ENCODE measurements at regions not wholly inside any gene's neighbourhood (a gene's known extent, or its start where the extent isn't known, plus 50 kb on each side); places are given as distances from the start of the nearest gene placed in this dataset.

DNA sequence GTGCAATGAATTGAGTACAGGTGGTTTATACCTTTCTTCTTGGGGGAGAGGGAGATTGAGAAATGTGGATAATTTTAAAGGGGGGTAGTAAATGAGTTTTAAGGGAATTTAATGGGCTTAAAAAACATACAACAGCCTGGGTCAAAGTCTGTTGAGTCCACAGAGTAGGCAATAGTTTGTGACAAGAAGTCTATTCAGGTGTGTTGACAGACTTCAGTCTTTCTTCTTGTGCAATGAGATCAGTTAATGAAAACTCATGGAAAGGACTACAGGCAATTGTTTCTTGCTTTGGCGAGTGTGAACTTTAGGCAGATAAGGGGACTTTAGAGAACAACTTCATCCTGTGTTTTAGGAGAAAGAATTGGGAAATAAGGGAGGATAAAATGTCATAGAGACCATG is 507.8 kb upstream of the CA10 start:
- no peak overlapping the region for H2AFZ ChIP-seq (ENCODE audit: low read length)
- peaks cover 0 to 3% of the 10 kb centered on the region in 2 donors for H3K9me3 ChIP-seq (replicated peaks in 1 of 2; ENCODE audit: control insufficient read depth in 2 of 2, insufficient read depth in 1 of 2, low read depth in 1 of 2, low read length in 2 of 2)
- no peak overlapping the region for H3K4me2 ChIP-seq (ENCODE audit: insufficient read depth, low read length, poor library complexity, severe bottlenecking)
- H3K9ac ChIP-seq (ENCODE audit: low read depth, low read length, poor library complexity), result no peak overlapping the region
- H3K27me3 ChIP-seq (ENCODE audit: control insufficient read depth in 3 of 3, insufficient read depth in 3 of 3, low read depth in 1 of 3, low read length in 3 of 3), result no peaks in the 10 kb centered on the region
- no peaks in the 10 kb centered on the region for H3K79me1 ChIP-seq (ENCODE audit: low read depth, low read length)
- no peak overlapping the region for H3K14ac ChIP-seq (ENCODE audit: low read length)
- no peak overlapping the region for H2BK15ac ChIP-seq (ENCODE audit: low read length)
- WGBS, 2 donors (ENCODE audit: extremely low coverage in 2 of 2, insufficient read length in 2 of 2, insufficient replicate concordance in 1 of 2), result no CpG with 5 or more reads among the region's 1 CpG
- no peak overlapping the region for H3K27ac ChIP-seq (replicated peaks; ENCODE audit: low read length)
- H4K8ac ChIP-seq (ENCODE audit: low read depth, low read length), result no peak overlapping the region
- H3K18ac ChIP-seq (ENCODE audit: low read length), result no peak overlapping the region
- no peak overlapping the region for H2AK5ac ChIP-seq (ENCODE audit: low read depth, low read length)
- H2BK120ac ChIP-seq (ENCODE audit: low read depth, low read length), result no peak overlapping the region
- H3K4ac ChIP-seq (ENCODE audit: low read length), result no peak overlapping the region
- H2BK5ac ChIP-seq (ENCODE audit: low read length), result no peak overlapping the region
- H4K91ac ChIP-seq (ENCODE audit: low read depth, low read length, poor library complexity), result no peak overlapping the region
- no peak overlapping the region for H3K4me3 ChIP-seq (ENCODE audit: low read length in 2 of 2)
- DNase-seq (ENCODE audit: low spot score), result no peak
- H3K23ac ChIP-seq (ENCODE audit: low read depth, low read length, poor library complexity), result no peak overlapping the region
- H3K36me3 ChIP-seq (replicated peaks in 1 of 2; ENCODE audit: control insufficient read depth in 2 of 2, insufficient read depth in 2 of 2, low read length in 2 of 2), result no peaks in the 10 kb centered on the region
- H3K4me1 ChIP-seq (ENCODE audit: control insufficient read depth in 2 of 2, insufficient read depth in 1 of 2, low read depth in 1 of 2, low read length in 2 of 2), result no peaks in the 10 kb centered on the region
- no peak overlapping the region for H2BK12ac ChIP-seq (ENCODE audit: low read length)

- H4K8ac ChIP-seq (ENCODE audit: low read depth, low read length), result no peak overlapping the region
- H2AK5ac ChIP-seq (ENCODE audit: low read depth, low read length), result no peak overlapping the region
- no peaks in the 10 kb centered on the region for H3K79me1 ChIP-seq (ENCODE audit: low read depth, low read length)
- no peak overlapping the region for H3K4ac ChIP-seq (ENCODE audit: low read length)
- H3K27ac ChIP-seq (replicated peaks; ENCODE audit: low read length), result no peak overlapping the region
- no peak overlapping the region for H3K14ac ChIP-seq (ENCODE audit: low read length)
- H3K18ac ChIP-seq (ENCODE audit: low read length), result no peak overlapping the region
- H4K91ac ChIP-seq (ENCODE audit: low read depth, low read length, poor library complexity), result no peak overlapping the region
- no peaks in the 10 kb centered on the region for H3K27me3 ChIP-seq (ENCODE audit: control insufficient read depth in 3 of 3, insufficient read depth in 3 of 3, low read depth in 1 of 3, low read length in 3 of 3)
- H2BK120ac ChIP-seq (ENCODE audit: low read depth, low read length), result no peak overlapping the region
- no peak overlapping the region for H3K23ac ChIP-seq (ENCODE audit: low read depth, low read length, poor library complexity)
- no peak overlapping the region for H3K9ac ChIP-seq (ENCODE audit: low read depth, low read length, poor library complexity)
- DNase-seq (ENCODE audit: low spot score), result no peak
- H3K9me3 ChIP-seq (replicated peaks in 1 of 2; ENCODE audit: control insufficient read depth in 2 of 2, insufficient read depth in 1 of 2, low read depth in 1 of 2, low read length in 2 of 2), result no peaks in the 10 kb centered on the region
- no CpG with 5 or more reads among the region's 2 CpGs for WGBS, 2 donors (ENCODE audit: extremely low coverage in 2 of 2, insufficient read length in 2 of 2, insufficient replicate concordance in 1 of 2)
- no peak overlapping the region for H2AFZ ChIP-seq (ENCODE audit: low read length)
- no peaks in the 10 kb centered on the region for H3K4me1 ChIP-seq (ENCODE audit: control insufficient read depth in 2 of 2, insufficient read depth in 1 of 2, low read depth in 1 of 2, low read length in 2 of 2)
- H3K36me3 ChIP-seq (replicated peaks in 1 of 2; ENCODE audit: control insufficient read depth in 2 of 2, insufficient read depth in 2 of 2, low read length in 2 of 2), result no peaks in the 10 kb centered on the region
- no peak overlapping the region for H3K4me2 ChIP-seq (ENCODE audit: insufficient read depth, low read length, poor library complexity, severe bottlenecking)
- H2BK5ac ChIP-seq (ENCODE audit: low read length), result no peak overlapping the region
- no peak overlapping the region for H3K4me3 ChIP-seq (ENCODE audit: low read length in 2 of 2)
- no peak overlapping the region for H2BK15ac ChIP-seq (ENCODE audit: low read length)
- no peak overlapping the region for H2BK12ac ChIP-seq (ENCODE audit: low read length)
These were observed 502.2 kb upstream of the CA10 start for GRCh38 chr17:52660692-52661091.

DNA sequence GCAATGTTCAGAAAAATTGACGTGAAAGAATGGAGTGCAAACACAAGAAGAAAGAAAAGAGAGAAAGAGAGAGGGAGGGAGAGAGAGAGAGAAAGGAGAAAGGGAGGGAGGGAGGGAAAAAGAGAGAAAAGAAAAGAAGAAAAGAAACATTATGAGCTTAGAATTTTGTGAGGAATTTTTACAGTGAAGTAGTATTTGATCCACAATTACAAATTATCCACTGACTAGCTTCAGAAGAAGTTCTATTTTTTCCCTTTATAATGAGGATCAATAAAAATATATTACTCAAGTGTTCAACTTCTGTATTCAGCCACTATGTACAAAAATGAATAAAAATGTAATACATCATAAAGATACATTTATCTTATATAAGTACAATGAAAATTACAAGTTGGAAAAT is 494.5 kb upstream of the CA10 start:
- no peak overlapping the region for H2AK5ac ChIP-seq (ENCODE audit: low read depth, low read length)
- H3K4ac ChIP-seq (ENCODE audit: low read length), result no peak overlapping the region
- no peaks in the 10 kb centered on the region for H3K27me3 ChIP-seq (ENCODE audit: control insufficient read depth in 3 of 3, insufficient read depth in 3 of 3, low read depth in 1 of 3, low read length in 3 of 3)
- no peak overlapping the region for H2BK5ac ChIP-seq (ENCODE audit: low read length)
- no peaks in the 10 kb centered on the region for H3K36me3 ChIP-seq (replicated peaks in 1 of 2; ENCODE audit: control insufficient read depth in 2 of 2, insufficient read depth in 2 of 2, low read length in 2 of 2)
- H4K8ac ChIP-seq (ENCODE audit: low read depth, low read length), result no peak overlapping the region
- H3K4me1 ChIP-seq (ENCODE audit: control insufficient read depth in 2 of 2, insufficient read depth in 1 of 2, low read depth in 1 of 2, low read length in 2 of 2), result no peaks in the 10 kb centered on the region
- no peak overlapping the region for H3K27ac ChIP-seq (replicated peaks; ENCODE audit: low read length)
- DNase-seq (ENCODE audit: low spot score), result no peak
- H3K9ac ChIP-seq (ENCODE audit: low read depth, low read length, poor library complexity), result no peak overlapping the region
- H3K79me1 ChIP-seq (ENCODE audit: low read depth, low read length), result no peaks in the 10 kb centered on the region
- H2BK120ac ChIP-seq (ENCODE audit: low read depth, low read length), result no peak overlapping the region
- no peak overlapping the region for H2BK15ac ChIP-seq (ENCODE audit: low read length)
- no peaks in the 10 kb centered on the region for H3K9me3 ChIP-seq (replicated peaks in 1 of 2; ENCODE audit: control insufficient read depth in 2 of 2, insufficient read depth in 1 of 2, low read depth in 1 of 2, low read length in 2 of 2)
- no peak overlapping the region for H3K14ac ChIP-seq (ENCODE audit: low read length)
- H3K4me3 ChIP-seq (ENCODE audit: low read length in 2 of 2), result no peak overlapping the region
- no peak overlapping the region for H2BK12ac ChIP-seq (ENCODE audit: low read length)
- no peak overlapping the region for H3K23ac ChIP-seq (ENCODE audit: low read depth, low read length, poor library complexity)
- H2AFZ ChIP-seq (ENCODE audit: low read length), result no peak overlapping the region
- WGBS, 2 donors (ENCODE audit: extremely low coverage in 2 of 2, insufficient read length in 2 of 2, insufficient replicate concordance in 1 of 2), result no CpG with 5 or more reads among the region's 1 CpG
- H3K18ac ChIP-seq (ENCODE audit: low read length), result no peak overlapping the region
- no peak overlapping the region for H4K91ac ChIP-seq (ENCODE audit: low read depth, low read length, poor library complexity)
- H3K4me2 ChIP-seq (ENCODE audit: insufficient read depth, low read length, poor library complexity, severe bottlenecking), result no peak overlapping the region

DNA sequence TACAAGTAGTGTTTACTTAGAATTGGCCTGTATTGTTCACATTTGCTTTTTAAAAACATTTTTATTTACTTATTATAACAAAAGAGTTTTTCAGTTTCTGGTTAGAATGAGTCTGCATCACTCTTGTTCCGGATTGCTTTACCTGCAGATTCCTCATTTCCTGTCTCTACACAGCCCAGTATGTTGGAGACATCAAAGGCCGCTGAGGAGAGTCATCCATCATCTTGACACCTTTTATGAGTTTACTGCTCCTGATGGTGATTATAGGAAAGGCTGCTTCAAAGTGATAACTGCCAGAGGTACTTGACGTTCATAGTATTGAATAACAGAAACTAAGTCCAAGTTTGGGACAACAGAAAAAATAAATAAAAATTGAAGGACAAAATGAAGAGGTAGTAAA is 490.5 kb upstream of the CA10 start:
- Histone ChIP-seq H2BK5ac (ENCODE audit: low read length) (no peak overlapping the region), H3K4me2 (ENCODE audit: insufficient read depth, low read length, poor library complexity, severe bottlenecking) (no peak overlapping the region), H3K27ac (replicated peaks; ENCODE audit: low read length) (no peak overlapping the region), H2BK12ac (ENCODE audit: low read length) (no peak overlapping the region), H2AK5ac (ENCODE audit: low read depth, low read length) (no peak overlapping the region), H3K14ac (ENCODE audit: low read length) (no peak overlapping the region), H2AFZ (ENCODE audit: low read length) (no peak overlapping the region), H3K9me3 (replicated peaks in 1 of 2; ENCODE audit: control insufficient read depth in 2 of 2, insufficient read depth in 1 of 2, low read depth in 1 of 2, low read length in 2 of 2) (no peaks in the 10 kb centered on the region), H3K18ac (ENCODE audit: low read length) (no peak overlapping the region), H4K91ac (ENCODE audit: low read depth, low read length, poor library complexity) (no peak overlapping the region), H3K27me3 (ENCODE audit: control insufficient read depth in 3 of 3, insufficient read depth in 3 of 3, low read depth in 1 of 3, low read length in 3 of 3) (no peaks in the 10 kb centered on the region), H3K79me1 (ENCODE audit: low read depth, low read length) (no peaks in the 10 kb centered on the region), H3K9ac (ENCODE audit: low read depth, low read length, poor library complexity) (no peak overlapping the region), H3K23ac (ENCODE audit: low read depth, low read length, poor library complexity) (no peak overlapping the region), H2BK120ac (ENCODE audit: low read depth, low read length) (no peak overlapping the region), H3K4me1 (ENCODE audit: control insufficient read depth in 2 of 2, insufficient read depth in 1 of 2, low read depth in 1 of 2, low read length in 2 of 2) (no peaks in the 10 kb centered on the region), H4K8ac (ENCODE audit: low read depth, low read length) (no peak overlapping the region), H3K36me3 (replicated peaks in 1 of 2; ENCODE audit: control insufficient read depth in 2 of 2, insufficient read depth in 2 of 2, low read length in 2 of 2) (no peaks in the 10 kb centered on the region), H2BK15ac (ENCODE audit: low read length) (no peak overlapping the region), H3K4me3 (ENCODE audit: low read length in 2 of 2) (no peak overlapping the region), H3K4ac (ENCODE audit: low read length) (no peak overlapping the region)
- WGBS, 2 donors (ENCODE audit: extremely low coverage in 2 of 2, insufficient read length in 2 of 2, insufficient replicate concordance in 1 of 2), result no CpG with 5 or more reads among the region's 3 CpGs
- no peak for DNase-seq (ENCODE audit: low spot score)
